ENCODE measurements at regions not wholly inside any gene's neighbourhood (a gene's known extent, or its start where the extent isn't known, plus 50 kb on each side); places are given as distances from the start of the nearest gene placed in this dataset.

DNA sequence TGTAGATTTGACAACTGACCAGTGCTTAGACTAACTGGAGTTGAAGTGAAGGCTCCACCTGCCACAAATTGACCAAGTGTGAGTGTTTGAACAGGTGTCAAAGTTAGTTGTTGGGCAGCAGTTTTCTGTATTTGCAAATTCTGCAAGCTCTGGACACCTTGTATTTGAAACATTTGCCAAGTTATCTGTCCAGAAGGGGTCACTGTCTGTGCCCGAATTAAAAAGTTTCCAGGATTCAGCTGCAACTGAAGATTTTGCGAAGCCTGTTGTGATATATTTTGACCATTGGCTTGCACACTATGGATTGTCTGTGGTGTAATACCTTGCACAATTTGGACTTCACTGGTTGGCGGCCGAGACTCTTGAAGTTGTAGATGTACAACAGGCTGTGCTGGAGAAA, 1690.7 kb downstream of the SLITRK5 start:
- intact Hi-C loops (cut with micrococcal nuclease), result no loop called here
- H4K20me1 ChIP-seq (replicated peaks; ENCODE audit: control insufficient read depth, insufficient read depth, low read length), result no peaks in the 10 kb centered on the region
- TF ChIP-seq CBFA2T2 (conservative IDR thresholded peaks at IDR 0.05) (no peak), ATF6 (CRISPR knock-in tag; IDR thresholded peaks at IDR 0.05) (no peak), ZNF197 (CRISPR knock-in tag; IDR thresholded peaks at IDR 0.05; ENCODE audit: low read depth) (no peak), HEY1 (CRISPR knock-in tag; IDR thresholded peaks at IDR 0.05; ENCODE audit: borderline replicate concordance) (no peak), PURB (CRISPR knock-in tag; IDR thresholded peaks at IDR 0.05; ENCODE audit: low read depth) (no peak), ARID2 (IDR thresholded peaks at IDR 0.05) (no peak), GATAD2B (IDR thresholded peaks at IDR 0.05; ENCODE audit: borderline replicate concordance) (no peak)
- TF ChIP-seq, protein P1, sequence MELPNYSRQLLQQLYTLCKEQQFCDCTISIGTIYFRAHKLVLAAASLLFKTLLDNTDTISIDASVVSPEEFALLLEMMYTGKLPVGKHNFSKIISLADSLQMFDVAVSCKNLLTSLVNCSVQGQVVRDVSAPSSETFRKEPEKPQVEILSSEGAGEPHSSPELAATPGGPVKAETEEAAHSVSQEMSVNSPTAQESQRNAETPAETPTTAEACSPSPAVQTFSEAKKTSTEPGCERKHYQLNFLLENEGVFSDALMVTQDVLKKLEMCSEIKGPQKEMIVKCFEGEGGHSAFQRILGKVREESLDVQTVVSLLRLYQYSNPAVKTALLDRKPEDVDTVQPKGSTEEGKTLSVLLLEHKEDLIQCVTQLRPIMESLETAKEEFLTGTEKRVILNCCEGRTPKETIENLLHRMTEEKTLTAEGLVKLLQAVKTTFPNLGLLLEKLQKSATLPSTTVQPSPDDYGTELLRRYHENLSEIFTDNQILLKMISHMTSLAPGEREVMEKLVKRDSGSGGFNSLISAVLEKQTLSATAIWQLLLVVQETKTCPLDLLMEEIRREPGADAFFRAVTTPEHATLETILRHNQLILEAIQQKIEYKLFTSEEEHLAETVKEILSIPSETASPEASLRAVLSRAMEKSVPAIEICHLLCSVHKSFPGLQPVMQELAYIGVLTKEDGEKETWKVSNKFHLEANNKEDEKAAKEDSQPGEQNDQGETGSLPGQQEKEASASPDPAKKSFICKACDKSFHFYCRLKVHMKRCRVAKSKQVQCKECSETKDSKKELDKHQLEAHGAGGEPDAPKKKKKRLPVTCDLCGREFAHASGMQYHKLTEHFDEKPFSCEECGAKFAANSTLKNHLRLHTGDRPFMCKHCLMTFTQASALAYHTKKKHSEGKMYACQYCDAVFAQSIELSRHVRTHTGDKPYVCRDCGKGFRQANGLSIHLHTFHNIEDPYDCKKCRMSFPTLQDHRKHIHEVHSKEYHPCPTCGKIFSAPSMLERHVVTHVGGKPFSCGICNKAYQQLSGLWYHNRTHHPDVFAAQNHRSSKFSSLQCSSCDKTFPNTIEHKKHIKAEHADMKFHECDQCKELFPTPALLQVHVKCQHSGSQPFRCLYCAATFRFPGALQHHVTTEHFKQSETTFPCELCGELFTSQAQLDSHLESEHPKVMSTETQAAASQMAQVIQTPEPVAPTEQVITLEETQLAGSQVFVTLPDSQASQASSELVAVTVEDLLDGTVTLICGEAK (IDR thresholded peaks at IDR 0.05), result no peak
- TF ChIP-seq, protein P1 (CRISPR knock-in tag; IDR thresholded peaks at IDR 0.05), result no peak
- TF ChIP-seq, protein P2, sequence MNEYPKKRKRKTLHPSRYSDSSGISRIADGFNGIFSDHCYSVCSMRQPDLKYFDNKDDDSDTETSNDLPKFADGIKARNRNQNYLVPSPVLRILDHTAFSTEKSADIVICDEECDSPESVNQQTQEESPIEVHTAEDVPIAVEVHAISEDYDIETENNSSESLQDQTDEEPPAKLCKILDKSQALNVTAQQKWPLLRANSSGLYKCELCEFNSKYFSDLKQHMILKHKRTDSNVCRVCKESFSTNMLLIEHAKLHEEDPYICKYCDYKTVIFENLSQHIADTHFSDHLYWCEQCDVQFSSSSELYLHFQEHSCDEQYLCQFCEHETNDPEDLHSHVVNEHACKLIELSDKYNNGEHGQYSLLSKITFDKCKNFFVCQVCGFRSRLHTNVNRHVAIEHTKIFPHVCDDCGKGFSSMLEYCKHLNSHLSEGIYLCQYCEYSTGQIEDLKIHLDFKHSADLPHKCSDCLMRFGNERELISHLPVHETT (CRISPR knock-in tag; conservative IDR thresholded peaks at IDR 0.05 in 1 of 2, IDR thresholded peaks at IDR 0.05 in 1 of 2), result no peak

More for the DNA sequence above, 1690.7 kb downstream of the SLITRK5 start:
- Histone ChIP-seq H3K4me3 (no peak overlapping the region), H3K79me2 (ENCODE audit: control insufficient read depth, insufficient read depth, low read length) (no peaks in the 10 kb centered on the region), H3K4me1 (replicated peaks in 1 of 2; ENCODE audit: control insufficient read depth in 2 of 2, insufficient read depth in 2 of 2, low read length in 2 of 2) (no peaks in the 10 kb centered on the region), H3K27ac (ENCODE audit: extremely low read depth, low read depth, low read length) (no peak overlapping the region), H3K4me2 (ENCODE audit: insufficient read depth, low read length) (no peak overlapping the region), H2AFZ (ENCODE audit: low read depth, low read length) (no peak overlapping the region), H3K9me3 (replicated peaks; ENCODE audit: control insufficient read depth, insufficient read depth, low read depth, low read length) (no peaks in the 10 kb centered on the region), H3K36me3 (ENCODE audit: control insufficient read depth, insufficient read depth, low read length) (no peaks in the 10 kb centered on the region), H3K27me3 (ENCODE audit: control insufficient read depth in 2 of 2, insufficient read depth in 2 of 2, low read length in 2 of 2) (no peaks in the 10 kb centered on the region), H3K9me1 (ENCODE audit: control insufficient read depth, insufficient read depth, low read length) (no peaks in the 10 kb centered on the region), H3K9ac (ENCODE audit: insufficient read depth in 1 of 2, low read depth in 2 of 2, low read length in 2 of 2) (no peak overlapping the region)
- DNase-seq (ENCODE audit: extremely low read depth in 1 of 4, low spot score in 3 of 4), result no peak
- WGBS (ENCODE audit: insufficient coverage, low coverage, missing lambda C conversion rate), result 4% methylated on average over 4 of the region's 4 CpGs
- BruUV-seq (replicated peaks), result no TSS peak
- ChIA-PET POLR2A (no interaction called here), CTCF (ENCODE audit: low intra/inter-chr PET ratio) (no interaction called here)
- in situ Hi-C loops (cut with MboI), result no loop called here
- no peak for FAIRE-seq
- no peak for ATAC-seq

Data from K562 (cell line).